ENCODE measurements at regions not wholly inside any gene's neighbourhood (a gene's known extent, or its start where the extent isn't known, plus 50 kb on each side); places are given as distances from the start of the nearest gene placed in this dataset.

GRCh38 chr11:119880143-119880542 lies 151.1 kb upstream of the NECTIN1 start:
- TF ChIP-seq CTCF (IDR thresholded peaks at IDR 0.05) (no peak), POLR2A (IDR thresholded peaks at IDR 0.05) (no peak)
